Stimulated activated naive CD4-positive, alpha-beta T cell (primary cell): ENCODE measurements at regions not wholly inside any gene's neighbourhood (a gene's known extent, or its start where the extent isn't known, plus 50 kb on each side); places are given as distances from the start of the nearest gene placed in this dataset.

Source experiments
- DNase-seq, 6 experiments: peaks; one replicate each; lab custom pipeline; 2025; lab: John Stamatoyannopoulos, UW

DNA sequence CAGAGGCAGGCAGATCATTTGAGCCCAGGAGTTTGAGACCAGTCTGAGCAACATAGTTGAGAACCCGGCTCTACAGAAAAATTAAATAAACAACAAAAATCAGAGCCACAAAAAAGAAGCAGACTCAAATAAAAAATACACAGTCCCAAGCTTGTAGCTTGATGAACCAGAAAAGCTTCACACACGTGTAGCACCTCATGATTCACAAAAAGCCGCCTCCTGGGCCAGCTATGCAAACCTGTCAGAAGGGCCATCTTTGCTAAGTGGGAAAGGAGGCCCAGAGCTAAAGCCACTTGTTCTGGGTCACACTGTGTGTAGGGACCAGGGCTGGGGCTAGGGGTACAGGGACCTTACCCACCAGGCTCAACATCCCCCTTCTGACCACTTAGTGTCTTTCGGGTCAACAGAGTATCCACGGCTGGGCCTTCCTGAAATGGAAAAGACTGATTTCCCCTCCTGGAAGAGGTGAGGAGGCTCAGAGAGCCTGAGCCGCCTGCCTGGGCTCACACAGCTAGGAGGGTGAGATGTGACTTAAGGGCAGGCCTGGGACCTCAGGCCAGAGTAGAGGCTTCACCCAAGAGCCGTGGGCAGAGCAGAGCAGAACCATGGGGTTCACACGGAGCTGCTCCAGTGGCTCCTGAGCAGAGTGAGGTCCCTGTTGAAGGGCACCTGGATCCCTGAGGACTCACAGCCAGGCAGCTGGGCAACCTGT, 269.6 kb downstream of the PARN start:
- no peak for DNase-seq

DNA sequence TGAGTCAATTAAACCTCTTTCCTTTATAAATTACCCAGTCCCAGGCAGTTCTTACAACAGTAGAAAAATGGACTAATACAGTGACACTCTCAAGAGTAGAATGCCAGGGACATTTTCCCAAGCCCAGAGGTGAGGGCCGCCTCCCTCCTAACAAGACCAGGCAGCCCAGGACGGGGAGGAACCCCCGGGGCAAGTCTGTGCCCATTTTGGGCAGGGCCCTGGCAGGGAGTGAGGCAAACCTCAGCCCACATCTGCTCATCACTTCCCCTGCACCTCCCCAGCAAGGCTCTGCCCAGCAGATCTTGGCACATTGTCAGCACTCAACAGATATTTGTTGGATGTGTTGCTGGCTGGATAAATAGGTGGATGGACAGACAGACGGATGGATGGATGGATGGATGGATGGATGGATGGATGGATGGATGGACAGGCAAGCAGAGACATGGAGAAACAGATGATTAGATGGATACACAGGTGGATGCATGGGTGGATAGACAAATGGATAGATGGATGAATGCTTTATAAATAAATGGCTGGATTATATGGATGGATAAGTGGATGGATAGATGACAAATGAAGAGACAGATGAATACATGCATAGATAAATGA, 271.3 kb downstream of the PARN start:
- DNase-seq = no peak

DNA sequence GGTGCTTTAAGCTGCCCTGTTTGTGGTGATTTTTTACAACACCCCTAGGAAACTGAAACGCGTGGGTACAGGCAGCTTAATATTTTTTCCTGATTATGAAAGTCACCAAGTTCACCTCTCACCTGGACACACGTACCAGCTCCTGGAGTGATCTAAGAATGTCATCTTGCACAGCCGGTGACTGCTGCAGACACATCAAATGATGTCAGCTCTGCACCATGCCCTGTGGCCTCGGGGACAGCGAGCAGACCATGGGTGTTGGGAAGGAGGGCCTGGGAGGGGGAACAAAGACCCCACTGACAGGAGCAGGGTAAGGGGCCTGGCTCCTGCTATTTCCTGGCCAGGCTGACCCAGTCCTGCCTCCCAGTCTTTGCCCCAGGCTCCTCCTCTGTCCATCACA, 272.7 kb downstream of the PARN start:
- DNase-seq = no peak

DNA sequence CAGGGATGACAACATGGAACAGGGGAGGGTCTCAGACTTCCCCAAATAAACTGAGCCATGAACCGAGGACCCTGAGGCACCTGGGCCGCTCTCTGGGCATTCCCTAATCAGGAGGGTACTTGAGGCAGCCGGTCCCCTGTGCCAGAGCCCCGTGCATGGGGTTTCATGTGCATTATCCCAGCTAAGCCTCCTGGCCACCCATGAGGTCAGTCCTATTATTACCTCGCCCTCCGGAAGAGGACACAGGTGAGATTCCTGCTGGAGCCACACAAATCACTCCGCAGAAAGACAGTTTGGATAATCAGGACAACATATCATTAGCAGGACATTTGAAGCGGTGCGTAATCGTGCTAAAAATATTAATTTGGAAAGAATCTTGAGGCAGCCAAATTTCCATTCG, 274.0 kb downstream of the PARN start:
- DNase-seq = no peak

DNA sequence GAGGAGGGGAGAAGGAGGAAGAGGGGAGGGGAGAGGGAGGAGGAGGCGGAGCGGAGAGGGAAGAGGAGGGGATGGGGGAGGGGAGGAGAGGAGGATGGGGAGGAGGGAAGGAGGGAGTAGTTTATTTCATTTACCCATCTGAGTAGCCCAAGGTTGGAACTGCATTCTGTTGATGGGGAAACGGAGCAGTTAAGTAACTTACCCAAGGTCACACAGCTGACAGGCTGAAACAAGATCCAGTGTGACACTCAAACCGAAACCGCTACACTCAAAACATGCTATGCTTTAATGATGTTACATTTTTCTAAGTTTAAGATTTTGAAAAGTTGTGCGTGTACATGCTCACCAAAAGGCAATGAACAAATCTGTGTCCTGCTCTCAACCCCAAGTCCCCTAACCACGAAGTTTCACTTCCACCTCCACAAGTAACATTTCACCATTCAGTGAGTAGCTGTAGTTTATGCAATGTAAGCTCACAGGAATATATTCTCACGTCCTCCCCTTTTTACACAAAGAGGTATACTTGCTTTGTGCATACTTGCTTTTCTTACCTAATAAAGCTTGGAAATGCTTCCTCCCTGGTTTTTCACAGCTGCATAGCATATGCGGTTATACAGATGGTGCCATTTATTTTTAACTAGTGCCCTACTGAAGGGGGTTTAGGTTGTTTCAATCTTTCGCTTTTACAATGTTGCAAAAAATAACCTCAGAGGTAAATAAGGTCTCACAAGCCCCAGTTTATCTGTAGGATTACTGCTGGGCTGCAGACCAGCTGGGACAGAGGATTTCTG, 275.3 kb downstream of the PARN start:
- DNase-seq = peak in 2 of 6 experiments; percentile 19 to 30

DNA sequence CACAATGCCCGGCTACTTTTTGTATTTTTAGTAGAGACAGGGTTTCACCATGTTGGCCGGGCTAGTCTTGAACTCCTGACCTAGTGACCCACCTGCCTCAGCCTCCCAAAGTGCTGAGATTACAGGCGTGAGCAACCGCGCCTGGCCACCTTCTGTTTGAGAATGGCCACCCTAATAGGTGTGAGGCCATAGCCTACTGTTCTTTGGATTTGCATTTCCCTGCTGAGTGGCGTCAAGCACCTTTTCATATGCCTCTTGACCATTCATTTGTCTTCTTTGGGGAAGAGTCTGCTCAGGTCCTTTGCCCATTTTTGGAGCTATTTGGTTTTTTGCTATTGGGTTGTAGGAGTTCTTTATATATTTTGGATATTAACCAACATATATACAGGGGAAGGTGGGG, 276.7 kb downstream of the PARN start:
- DNase-seq = no peak

DNA sequence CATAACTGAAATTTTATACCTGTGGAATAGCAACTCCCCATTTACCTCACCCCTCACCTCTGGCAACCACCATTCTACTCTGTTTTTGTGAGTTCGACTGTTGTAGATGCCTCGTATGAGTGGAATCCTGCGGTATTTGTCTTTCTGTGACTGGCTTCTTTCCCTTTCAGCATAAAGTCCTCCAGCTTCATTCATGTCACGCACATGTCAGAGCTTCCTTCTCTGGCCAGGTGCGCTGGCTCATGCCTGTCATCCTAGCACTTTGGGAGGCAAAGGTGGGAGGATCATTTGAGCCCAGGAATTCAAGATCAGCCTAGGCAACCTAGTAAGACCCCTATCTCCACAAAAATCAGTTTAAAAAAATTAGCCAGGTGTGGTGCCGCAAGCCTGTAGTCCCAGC, 278.4 kb downstream of the PARN start:
- no peak for DNase-seq

DNA sequence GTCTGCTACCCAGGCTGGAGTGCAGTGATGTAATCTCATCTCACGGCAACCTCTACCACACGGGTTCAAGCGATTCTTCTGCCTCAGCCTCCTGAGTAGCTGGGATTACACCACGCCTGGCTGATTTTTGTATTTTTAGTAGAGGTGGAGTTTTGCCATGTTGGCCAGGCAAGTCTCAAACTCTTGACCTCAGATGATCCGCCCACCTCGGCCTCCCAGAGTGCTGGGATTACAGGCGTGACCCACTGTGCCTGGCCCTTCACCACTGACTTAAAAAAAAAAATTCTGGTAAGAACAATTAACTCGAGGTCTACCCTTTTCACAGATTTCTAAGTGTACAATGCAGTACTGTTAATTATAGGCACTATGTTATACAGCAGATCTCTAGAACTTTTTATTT, 279.4 kb downstream of the PARN start:
- no peak for DNase-seq

DNA sequence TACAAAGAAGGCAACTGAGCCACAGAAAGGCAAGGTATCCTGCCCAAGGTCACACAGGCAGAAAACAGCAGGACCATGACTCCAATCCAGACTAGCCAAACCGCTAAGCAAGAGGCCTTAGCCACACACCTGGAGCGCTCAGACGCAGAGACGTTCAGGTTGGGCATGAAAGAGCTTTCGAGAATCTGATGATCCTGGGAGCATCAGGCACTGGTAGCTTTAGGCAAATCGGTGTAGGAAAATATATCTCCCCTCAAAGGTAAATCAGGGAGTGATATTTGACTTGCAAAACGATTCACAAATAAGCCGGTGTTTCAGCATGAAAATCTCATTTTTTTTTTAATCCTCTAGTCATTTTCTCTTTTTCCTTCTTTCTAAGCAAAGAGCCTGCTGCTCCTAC, 279.0 kb downstream of the MRTFB start:
- DNase-seq = no peak

DNA sequence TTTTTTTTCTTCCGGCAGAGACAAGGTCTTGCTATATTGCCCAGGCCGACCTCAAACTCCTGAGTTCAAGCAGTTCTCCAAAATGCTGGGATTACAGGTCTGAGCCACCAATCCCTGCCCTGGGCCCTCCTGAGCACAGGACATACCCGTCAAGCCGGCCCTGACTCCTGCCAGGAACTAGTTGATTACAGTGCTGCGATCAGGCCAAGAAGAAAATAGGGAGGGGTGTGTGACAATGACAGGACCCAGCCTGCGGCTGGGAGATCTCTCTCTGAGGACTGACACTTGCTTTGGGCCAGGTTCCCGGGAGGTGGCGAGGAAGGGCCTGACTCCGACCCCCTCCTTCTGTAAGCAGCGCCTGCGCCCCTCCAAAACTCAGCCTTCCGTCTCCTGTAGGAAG, 276.6 kb downstream of the MRTFB start:
- no peak for DNase-seq

DNA sequence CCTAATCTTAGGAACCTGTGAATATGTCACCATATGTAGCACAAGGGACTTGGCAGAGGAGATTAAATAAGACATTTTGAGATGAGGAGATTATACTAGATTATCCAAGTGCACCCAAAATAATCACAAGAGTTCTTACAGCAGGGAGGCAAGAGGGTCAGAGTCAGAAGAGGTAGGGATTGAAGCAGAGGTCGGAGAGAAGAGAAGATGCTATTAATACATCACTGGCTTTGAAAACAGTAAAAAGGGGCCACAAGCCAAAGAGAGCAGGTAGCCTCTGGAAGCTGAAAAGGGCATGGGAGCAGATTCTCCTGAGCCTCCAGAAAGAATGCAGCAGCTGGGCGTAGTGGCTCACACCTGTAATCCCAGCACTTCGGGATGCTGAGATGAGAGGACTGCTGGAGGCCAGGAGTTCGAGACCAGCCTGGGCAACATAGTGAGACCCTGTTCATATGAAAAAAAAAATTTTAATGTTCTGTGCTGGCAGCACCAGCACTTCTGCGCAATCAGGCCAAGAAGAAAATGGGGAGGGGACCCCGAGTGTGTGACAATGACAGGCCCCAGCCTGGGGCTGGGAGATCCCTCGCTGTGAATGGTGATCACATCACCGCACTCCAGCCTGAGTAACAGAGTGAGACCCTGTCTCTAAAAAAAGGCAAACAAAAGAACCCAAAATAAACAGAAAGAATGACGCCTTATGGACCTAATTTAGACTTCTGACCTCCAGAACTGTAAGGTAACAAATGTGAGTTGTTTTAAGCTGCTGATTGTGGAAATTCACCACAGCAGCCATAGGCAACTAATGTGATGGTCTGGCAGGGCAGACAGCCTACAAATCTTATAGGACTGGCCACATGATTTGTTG, 275.4 kb downstream of the MRTFB start:
- no peak for DNase-seq

DNA sequence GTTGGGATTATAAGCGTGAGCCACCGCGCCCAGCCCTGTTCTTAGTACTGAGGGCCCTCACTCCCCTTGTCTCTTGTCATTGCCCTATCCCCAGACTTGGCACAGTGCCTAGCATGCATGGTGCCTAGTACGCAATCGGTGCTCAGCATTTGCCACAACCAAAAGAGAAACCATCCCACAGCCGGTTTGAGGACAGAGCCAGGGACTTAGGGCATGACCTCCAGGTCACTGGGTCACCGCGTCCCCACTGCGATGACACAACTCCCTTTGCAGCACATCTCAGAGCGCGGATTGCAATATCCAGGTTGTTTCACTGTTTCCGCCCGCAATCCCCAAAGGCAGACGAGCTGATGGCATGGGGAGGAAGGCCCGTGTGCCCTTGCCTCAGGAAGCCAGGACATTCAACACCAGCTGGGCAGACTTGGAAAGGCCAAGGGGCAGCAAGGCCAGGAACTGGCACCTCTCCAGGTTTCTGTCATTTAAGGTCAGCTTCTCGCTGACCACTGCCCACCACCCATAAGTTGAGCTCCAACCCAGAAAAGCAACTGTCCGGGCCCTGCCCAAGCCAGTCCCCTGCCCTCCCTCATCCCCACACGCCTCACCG, 274.5 kb downstream of the MRTFB start:
- no peak for DNase-seq

DNA sequence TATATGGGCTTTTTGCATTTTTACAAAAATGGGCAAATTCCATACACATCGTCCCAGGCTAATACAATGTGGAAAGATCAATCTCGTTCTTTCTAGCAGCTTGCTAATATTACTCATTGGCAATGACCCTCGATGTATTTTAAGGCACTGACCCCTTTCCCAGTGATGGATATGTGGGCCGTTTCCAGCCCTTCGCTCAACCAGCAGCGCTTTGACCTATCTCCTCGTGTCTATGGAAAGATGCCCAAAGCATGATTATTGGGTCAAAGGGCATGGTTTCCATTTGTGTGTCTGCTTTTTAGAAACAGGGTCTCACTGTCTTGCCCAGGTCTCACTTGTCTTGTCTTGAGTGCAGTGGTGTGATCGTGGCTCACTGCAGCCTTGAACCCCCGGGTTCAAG, 273.8 kb downstream of the MRTFB start:
- no peak for DNase-seq

DNA sequence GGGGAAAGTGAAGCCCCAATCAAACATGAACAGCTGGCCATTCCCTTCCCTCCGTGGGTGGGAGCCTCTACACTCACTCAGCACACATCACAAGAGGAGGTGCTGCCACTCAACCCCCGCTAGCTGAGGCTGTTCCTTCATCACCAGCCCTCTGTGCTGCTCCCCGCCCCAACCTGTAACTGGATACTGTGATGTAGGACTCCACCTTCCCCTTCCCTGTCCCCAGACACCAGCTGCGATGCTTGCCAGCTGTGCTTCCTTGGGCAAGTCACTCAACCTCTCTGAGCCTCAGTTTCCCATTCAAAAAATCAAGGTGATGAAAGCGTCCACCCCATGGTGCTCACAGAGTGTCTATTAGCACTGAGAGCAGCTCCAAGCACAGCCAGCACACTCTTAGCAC, 273.2 kb downstream of the MRTFB start:
- DNase-seq = no peak

DNA sequence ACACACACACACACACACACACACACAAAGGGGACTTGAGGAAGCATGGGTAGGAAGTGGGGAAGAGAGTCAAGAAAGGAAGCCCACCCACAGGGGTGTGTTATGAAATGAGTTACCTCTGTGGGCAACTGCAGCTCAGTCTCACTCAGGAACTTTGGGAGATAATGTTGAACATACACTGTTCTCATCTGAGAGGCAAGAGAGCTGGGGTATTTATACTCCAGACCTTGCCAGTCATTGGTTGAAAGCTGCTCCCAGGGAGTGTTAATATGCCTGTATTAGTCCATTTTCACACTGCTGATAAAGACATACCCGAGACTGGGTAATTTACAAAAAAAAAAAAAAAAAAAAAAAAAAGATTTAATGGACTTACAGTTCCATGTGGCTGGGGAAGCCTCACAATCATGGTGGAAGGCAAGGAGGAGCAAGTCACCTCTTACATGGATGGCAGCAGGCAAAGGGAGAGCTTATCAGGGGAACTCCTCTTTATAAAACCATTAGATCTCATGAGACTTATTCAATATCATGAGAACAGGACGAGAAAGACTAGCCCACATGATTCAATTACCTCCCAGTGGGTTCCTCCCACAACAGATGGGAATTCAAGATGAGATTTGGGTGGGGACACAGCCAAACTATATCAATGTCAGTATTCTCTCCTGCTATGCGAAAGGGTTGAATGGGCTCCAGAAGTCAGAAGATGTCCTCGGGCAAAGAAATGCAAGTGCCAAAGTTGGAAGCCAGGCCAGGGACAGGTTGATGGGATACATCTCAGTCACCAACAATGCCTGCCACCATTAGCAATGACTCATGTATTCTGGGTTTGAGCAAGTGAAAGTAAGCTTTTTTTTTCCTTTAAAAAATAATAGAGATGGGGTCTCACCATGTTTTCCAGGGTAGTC, 270.5 kb downstream of the MRTFB start:
- DNase-seq = no peak

DNA sequence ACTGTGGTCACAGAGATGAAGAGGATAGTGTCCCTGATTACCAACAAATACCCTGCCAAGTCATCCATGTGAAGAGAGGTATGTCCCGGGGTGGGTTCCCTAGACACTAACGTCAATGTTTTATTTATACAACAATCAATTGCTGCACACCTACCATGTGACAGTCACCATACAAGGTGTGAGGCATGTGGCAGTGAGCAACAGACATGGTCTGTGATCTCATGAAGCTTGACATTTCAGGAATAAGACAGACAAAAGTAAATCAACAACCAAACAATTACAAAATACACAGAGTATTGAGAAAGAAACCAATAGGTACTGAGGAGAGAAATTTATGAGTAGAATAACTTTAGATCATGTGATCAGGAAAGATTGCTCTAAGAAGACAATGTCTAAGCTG, 268.6 kb downstream of the MRTFB start:
- no peak for DNase-seq

DNA sequence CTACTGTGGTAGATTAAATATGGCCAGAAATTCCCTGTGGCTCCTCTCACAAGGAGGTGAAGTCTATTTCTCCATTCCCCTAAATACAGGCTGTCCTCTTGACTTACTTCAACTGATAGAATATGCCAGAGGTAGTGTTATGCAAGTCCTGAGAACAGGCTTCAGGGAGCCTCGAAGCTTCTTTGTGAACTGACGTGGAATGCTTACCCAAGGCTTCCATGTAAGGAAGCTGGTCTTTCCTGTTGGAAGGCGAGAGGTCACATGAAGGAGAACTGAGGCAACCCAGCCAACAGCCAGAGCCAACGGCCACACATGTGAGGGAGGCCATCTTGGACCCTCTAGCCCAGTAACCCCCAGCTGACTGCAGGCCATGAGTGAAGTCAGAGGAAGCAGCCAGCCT, 267.9 kb downstream of the MRTFB start:
- DNase-seq = no peak

DNA sequence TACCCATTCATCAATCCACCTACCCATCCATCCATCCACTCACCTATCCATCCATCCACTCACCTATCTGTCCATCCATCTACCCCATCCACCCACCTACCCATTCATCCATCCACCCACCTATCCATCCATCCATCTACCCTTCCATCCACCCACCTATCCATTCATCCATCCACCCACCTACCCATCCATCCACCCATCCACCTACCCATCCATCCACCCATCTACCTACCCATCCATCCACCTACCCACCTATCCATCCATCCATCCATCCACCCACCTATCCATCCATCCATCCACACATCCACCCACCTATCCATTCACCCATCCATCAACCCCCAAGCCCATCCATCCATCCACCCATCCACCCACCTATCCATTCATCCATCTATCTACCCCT, 267.1 kb downstream of the MRTFB start:
- DNase-seq = no peak

DNA sequence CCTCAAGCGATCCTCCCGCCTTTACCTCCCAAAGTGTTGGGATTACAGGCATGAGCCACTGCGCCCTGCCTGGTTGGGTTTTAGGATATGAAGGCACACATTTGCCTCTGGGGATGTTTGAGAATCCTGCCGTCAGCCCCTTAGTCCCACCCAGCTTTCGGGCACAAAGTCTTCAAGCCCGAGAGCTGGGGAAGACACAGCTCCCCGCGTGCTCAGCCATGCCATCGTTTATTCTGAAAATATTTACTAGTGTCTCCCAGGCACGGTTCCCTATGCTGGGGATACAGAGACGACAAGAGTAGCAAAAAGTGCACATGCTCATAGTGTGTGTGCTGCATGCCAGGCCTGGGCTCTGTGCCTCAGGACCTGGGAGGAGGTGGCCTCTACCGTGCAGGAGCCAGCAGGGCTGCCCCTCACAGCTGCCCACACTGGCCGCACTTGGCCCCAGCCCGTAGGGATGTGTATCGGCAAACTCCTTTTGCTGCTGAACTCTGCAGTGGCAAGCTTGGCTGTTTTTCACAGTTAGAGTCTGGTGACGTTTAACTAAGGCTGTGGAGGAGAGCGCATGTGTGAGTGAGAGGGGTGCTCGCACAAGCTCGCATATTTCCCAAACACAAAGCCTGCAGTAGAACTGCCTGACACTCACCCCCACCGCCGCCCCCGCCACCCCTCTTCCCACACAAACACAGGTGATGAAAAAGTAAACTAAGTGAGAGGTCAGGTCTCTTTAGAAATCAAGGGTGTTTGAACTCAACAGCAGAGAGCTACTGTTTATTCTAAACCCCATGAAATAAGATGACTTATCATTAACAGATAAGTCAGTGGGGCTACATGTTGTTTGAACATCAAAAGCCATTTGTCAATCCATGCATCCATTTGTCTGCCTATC, 266.4 kb downstream of the MRTFB start:
- DNase-seq = no peak

DNA sequence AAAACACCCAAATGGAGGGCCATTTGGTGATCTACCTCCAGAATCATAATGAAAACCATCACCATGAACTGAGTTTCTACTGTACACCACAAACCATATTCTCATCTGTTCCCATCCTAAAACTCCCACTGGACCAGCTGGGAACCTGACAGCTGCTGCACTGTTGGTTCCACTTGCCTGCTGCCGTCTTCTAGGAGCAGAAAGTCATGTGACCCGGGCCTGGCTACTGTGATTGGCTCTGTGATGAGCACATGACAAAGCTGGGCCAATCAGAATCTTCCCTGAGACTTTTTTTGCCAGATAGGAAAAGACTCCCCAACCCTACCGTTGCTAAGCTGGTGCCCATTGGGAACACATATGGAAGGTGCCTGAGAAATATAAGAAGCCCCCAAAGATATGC, 264.2 kb downstream of the MRTFB start:
- DNase-seq = no peak
